ENCODE measurements at regions not wholly inside any gene's neighbourhood (a gene's known extent, or its start where the extent isn't known, plus 50 kb on each side); places are given as distances from the start of the nearest gene placed in this dataset.
"Not testable (repeated sequence)": the region's sequence is repeated elsewhere in the genome, so short reads cannot be mapped to it uniquely, and the experiment has no call there.

DNA sequence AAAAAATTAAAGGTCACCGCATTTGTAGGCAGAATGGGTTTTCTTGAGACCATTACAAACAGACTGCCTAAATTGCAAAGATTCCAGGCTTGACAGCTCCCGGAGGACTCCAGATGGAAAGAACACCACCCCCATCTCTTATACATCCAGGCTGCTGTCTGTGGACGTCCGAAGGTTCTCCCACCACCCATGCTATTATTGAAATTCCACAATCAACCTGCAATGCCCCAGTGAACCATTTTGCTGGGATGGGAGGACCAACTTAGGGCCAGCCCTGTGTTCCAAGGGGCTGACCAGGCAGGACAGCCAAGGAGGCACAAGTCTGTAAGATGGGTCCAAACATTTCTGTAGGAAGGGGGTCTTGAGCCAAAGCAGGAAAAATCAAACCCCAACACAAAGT, 122.7 kb downstream of the NPIPA8 start:
- H3K9me3 Mint-ChIP-seq; H3K27ac ChIP-seq (ENCODE audit: low read depth, low read length); H3K27me3 ChIP-seq (ENCODE audit: insufficient read depth, low read length, poor library complexity, severe bottlenecking); H3K27ac Mint-ChIP-seq; H3K4me1 ChIP-seq (ENCODE audit: insufficient read depth, low read length); H3K36me3 ChIP-seq (ENCODE audit: insufficient read depth, low read length); H3K4me1 Mint-ChIP-seq; CTCF ChIA-PET; H3K4me3 ChIP-seq (ENCODE audit: low read length); POLR2A ChIA-PET; DNase-seq; H3K9me3 ChIP-seq (ENCODE audit: low read length); H3K27me3 Mint-ChIP-seq; H3K36me3 Mint-ChIP-seq; H3K4me3 Mint-ChIP-seq: not testable (repeated sequence)

DNA sequence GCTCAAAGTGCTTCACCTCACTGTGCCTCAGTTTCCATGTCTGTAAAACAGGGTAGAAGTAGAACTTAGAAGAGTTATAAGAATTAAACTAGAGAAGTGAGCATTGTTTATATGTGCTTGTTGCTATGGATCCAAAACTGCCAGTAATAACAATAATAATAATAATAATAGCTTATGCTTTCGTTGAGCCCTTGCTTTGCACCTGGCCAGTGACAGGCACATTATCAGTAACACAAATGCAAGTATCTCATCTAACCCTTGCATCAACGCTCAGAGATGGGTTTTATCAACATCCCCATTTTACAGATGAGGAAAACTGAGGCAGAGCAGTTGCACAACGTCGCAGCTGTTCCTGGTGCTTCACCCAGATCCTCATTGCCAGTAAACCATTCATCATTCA, 125.0 kb downstream of the NPIPA8 start:
- H3K4me3 Mint-ChIP-seq; POLR2A ChIA-PET; DNase-seq; H3K4me1 Mint-ChIP-seq; H3K27ac Mint-ChIP-seq; H3K36me3 Mint-ChIP-seq; H3K4me3 ChIP-seq (ENCODE audit: low read length); H3K9me3 Mint-ChIP-seq; H3K27ac ChIP-seq (ENCODE audit: low read depth, low read length); H3K27me3 Mint-ChIP-seq; H3K36me3 ChIP-seq (ENCODE audit: insufficient read depth, low read length); CTCF ChIA-PET; H3K4me1 ChIP-seq (ENCODE audit: insufficient read depth, low read length); H3K27me3 ChIP-seq (ENCODE audit: insufficient read depth, low read length, poor library complexity, severe bottlenecking); H3K9me3 ChIP-seq (ENCODE audit: low read length): not testable (repeated sequence)

DNA sequence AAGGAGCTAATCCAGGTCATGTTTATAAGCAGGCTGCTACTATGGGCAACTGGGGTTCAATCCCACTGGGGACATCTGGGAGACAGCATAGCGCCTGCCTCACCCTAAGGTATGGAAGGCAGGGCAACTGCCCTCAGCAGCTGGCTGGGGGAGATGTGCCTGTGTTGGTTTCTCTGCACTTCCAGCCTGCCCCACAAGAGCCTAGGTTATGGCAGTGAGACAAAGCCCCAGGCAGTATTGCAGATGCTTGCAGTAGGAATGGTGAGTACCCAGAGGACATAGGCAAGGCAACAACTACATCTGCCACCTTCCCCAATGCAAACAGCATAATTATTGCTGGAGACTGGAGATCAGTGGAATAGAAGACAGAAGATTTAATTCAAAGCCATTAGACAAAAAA, 131.8 kb downstream of the NPIPA8 start:
- H3K9me3 Mint-ChIP-seq; H3K27ac Mint-ChIP-seq; H3K4me3 Mint-ChIP-seq; H3K27me3 ChIP-seq (ENCODE audit: insufficient read depth, low read length, poor library complexity, severe bottlenecking); H3K4me3 ChIP-seq (ENCODE audit: low read length); H3K9me3 ChIP-seq (ENCODE audit: low read length); H3K36me3 ChIP-seq (ENCODE audit: insufficient read depth, low read length); H3K4me1 Mint-ChIP-seq; POLR2A ChIA-PET; CTCF ChIA-PET; H3K4me1 ChIP-seq (ENCODE audit: insufficient read depth, low read length); H3K27ac ChIP-seq (ENCODE audit: low read depth, low read length); H3K36me3 Mint-ChIP-seq; DNase-seq: not testable (repeated sequence)
- H3K27me3 Mint-ChIP-seq, result peaks cover 4 to 10% of the 10 kb centered on the region in 2 donors

- POLR2A ChIA-PET; H3K36me3 Mint-ChIP-seq; H3K4me1 ChIP-seq (ENCODE audit: insufficient read depth, low read length); DNase-seq; H3K36me3 ChIP-seq (ENCODE audit: insufficient read depth, low read length); CTCF ChIA-PET; H3K27ac ChIP-seq (ENCODE audit: low read depth, low read length); H3K4me1 Mint-ChIP-seq; H3K4me3 ChIP-seq (ENCODE audit: low read length); H3K27me3 ChIP-seq (ENCODE audit: insufficient read depth, low read length, poor library complexity, severe bottlenecking); H3K9me3 Mint-ChIP-seq; H3K4me3 Mint-ChIP-seq; H3K9me3 ChIP-seq (ENCODE audit: low read length); H3K27ac Mint-ChIP-seq: not testable (repeated sequence)
- H3K27me3 Mint-ChIP-seq, result peaks cover 5 to 10% of the 10 kb centered on the region in 2 donors
Measured at GRCh38 chr16:18204309-18204708, 132.2 kb downstream of the NPIPA8 start.

DNA sequence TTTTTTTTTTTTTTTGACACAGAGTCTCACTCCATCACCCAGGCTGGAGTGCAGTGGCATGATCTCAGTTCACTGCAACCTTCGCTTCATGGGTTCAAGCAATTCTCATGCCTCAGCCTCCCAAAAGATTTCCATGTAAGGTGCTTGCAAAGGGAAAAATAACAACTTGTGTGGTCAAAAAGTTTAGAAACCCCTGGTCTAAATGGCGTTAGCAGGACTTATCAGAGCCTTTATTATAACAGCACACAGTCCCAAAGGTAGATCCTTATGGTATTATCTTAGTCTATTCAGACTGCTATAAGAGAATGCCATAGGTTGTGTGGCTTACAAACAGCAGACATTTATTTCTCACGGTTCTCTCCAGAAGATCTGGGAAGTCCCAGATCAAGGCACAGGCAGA, 135.0 kb downstream of the NPIPA8 start:
- H3K9me3 Mint-ChIP-seq; H3K27ac Mint-ChIP-seq; H3K36me3 ChIP-seq (ENCODE audit: insufficient read depth, low read length); H3K36me3 Mint-ChIP-seq; H3K4me1 ChIP-seq (ENCODE audit: insufficient read depth, low read length); H3K4me1 Mint-ChIP-seq; POLR2A ChIA-PET; CTCF ChIA-PET; H3K27ac ChIP-seq (ENCODE audit: low read depth, low read length); DNase-seq; H3K4me3 ChIP-seq (ENCODE audit: low read length); H3K9me3 ChIP-seq (ENCODE audit: low read length); H3K27me3 ChIP-seq (ENCODE audit: insufficient read depth, low read length, poor library complexity, severe bottlenecking); H3K4me3 Mint-ChIP-seq: not testable (repeated sequence)
- peaks cover 8 to 10% of the 10 kb centered on the region in 2 donors for H3K27me3 Mint-ChIP-seq

GRCh38 chr16:18192389-18192788, 144.1 kb downstream of the NPIPA8 start:
- H3K27ac ChIP-seq (ENCODE audit: low read depth, low read length); DNase-seq; H3K9me3 Mint-ChIP-seq; H3K27ac Mint-ChIP-seq; H3K9me3 ChIP-seq (ENCODE audit: low read length); POLR2A ChIA-PET; H3K4me3 ChIP-seq (ENCODE audit: low read length); H3K4me3 Mint-ChIP-seq; H3K36me3 Mint-ChIP-seq; CTCF ChIA-PET; H3K4me1 ChIP-seq (ENCODE audit: insufficient read depth, low read length); H3K27me3 Mint-ChIP-seq; H3K36me3 ChIP-seq (ENCODE audit: insufficient read depth, low read length); H3K27me3 ChIP-seq (ENCODE audit: insufficient read depth, low read length, poor library complexity, severe bottlenecking); H3K4me1 Mint-ChIP-seq: not testable (repeated sequence)

DNA sequence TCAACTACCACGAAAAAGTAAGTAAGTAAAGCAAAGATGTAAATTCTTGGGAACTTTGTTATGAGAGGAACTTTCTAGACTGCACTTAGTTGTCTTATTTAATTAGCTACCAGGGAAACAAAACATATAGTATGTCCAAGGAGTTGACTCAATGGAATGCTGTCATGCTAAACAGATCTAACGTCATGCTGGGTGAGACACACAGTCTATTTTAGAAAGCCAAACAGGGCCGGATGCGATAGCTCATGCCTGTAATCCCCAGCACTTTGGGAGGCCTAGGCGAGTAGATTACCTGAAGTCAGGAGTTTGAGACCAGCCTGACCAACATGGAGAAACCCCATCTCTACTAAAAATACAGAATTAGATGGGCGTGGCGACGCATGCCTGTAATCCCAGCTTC, 146.4 kb downstream of the NPIPA8 start:
- POLR2A ChIA-PET; H3K27ac Mint-ChIP-seq; H3K4me1 Mint-ChIP-seq; CTCF ChIA-PET; H3K4me3 Mint-ChIP-seq; H3K4me3 ChIP-seq (ENCODE audit: low read length); H3K27me3 Mint-ChIP-seq; H3K36me3 Mint-ChIP-seq; H3K36me3 ChIP-seq (ENCODE audit: insufficient read depth, low read length); H3K27me3 ChIP-seq (ENCODE audit: insufficient read depth, low read length, poor library complexity, severe bottlenecking); H3K4me1 ChIP-seq (ENCODE audit: insufficient read depth, low read length); H3K9me3 Mint-ChIP-seq; H3K27ac ChIP-seq (ENCODE audit: low read depth, low read length); DNase-seq; H3K9me3 ChIP-seq (ENCODE audit: low read length): not testable (repeated sequence)

GRCh38 chr16:18184755-18185154, 151.8 kb downstream of the NPIPA8 start:
- H3K4me1 Mint-ChIP-seq; H3K36me3 Mint-ChIP-seq; H3K27ac ChIP-seq (ENCODE audit: low read depth, low read length); CTCF ChIA-PET; H3K9me3 Mint-ChIP-seq; H3K4me3 Mint-ChIP-seq; H3K9me3 ChIP-seq (ENCODE audit: low read length); H3K27me3 Mint-ChIP-seq; POLR2A ChIA-PET; H3K27ac Mint-ChIP-seq; H3K4me1 ChIP-seq (ENCODE audit: insufficient read depth, low read length); H3K27me3 ChIP-seq (ENCODE audit: insufficient read depth, low read length, poor library complexity, severe bottlenecking); H3K36me3 ChIP-seq (ENCODE audit: insufficient read depth, low read length); H3K4me3 ChIP-seq (ENCODE audit: low read length); DNase-seq: not testable (repeated sequence)

- H3K27ac ChIP-seq (ENCODE audit: low read depth, low read length); H3K9me3 ChIP-seq (ENCODE audit: low read length); DNase-seq; H3K9me3 Mint-ChIP-seq; H3K27me3 ChIP-seq (ENCODE audit: insufficient read depth, low read length, poor library complexity, severe bottlenecking); H3K36me3 Mint-ChIP-seq; H3K4me1 Mint-ChIP-seq; POLR2A ChIA-PET; H3K4me3 ChIP-seq (ENCODE audit: low read length); H3K27me3 Mint-ChIP-seq; H3K36me3 ChIP-seq (ENCODE audit: insufficient read depth, low read length); CTCF ChIA-PET; H3K27ac Mint-ChIP-seq; H3K4me3 Mint-ChIP-seq; H3K4me1 ChIP-seq (ENCODE audit: insufficient read depth, low read length): not testable (repeated sequence)
Measured at GRCh38 chr16:18181028-18181427, 155.5 kb downstream of the NPIPA8 start.
